Activated CD8-positive, alpha-beta memory T cell treated with anti-CD3 and anti-CD28 coated beads, Interleukin-2, amount 50 U/mL, for 48 hours (primary cell): ENCODE measurements at regions not wholly inside any gene's neighbourhood (a gene's known extent, or its start where the extent isn't known, plus 50 kb on each side); places are given as distances from the start of the nearest gene placed in this dataset.

Source experiments
- DNase-seq: peaks from one replicate; pipeline ENCODE4 v3.0.0-alpha.2; 2020

GRCh38 chr3:56890448-56891091 lies 88.8 kb upstream of the ARHGEF3 start:
- DNase-seq: no peak

- no peak for DNase-seq
These were observed 87.4 kb upstream of the ARHGEF3 start for GRCh38 chr3:56889131-56889530.

GRCh38 chr3:56887402-56888025 lies 85.8 kb upstream of the ARHGEF3 start:
- DNase-seq: no peak

- DNase-seq: no peak
These were observed 84.6 kb upstream of the ARHGEF3 start for GRCh38 chr3:56886314-56886713.

GRCh38 chr3:56885879-56886278 lies 84.1 kb upstream of the ARHGEF3 start:
- DNase-seq: no peak

- DNase-seq: no peak
These were observed 83.7 kb upstream of the ARHGEF3 start for GRCh38 chr3:56885453-56885852.

GRCh38 chr3:56884387-56884786 lies 82.6 kb upstream of the ARHGEF3 start:
- DNase-seq: no peak

GRCh38 chr3:56883828-56884227 lies 82.1 kb upstream of the ARHGEF3 start:
- no peak for DNase-seq

GRCh38 chr3:56882896-56883295 lies 81.1 kb upstream of the ARHGEF3 start:
- DNase-seq: no peak

- DNase-seq: no peak
These were observed 80.1 kb upstream of the ARHGEF3 start for GRCh38 chr3:56881841-56882240.

GRCh38 chr3:56880720-56881575 lies 79.2 kb upstream of the ARHGEF3 start:
- no peak for DNase-seq

- DNase-seq: no peak
These were observed 77.9 kb upstream of the ARHGEF3 start for GRCh38 chr3:56879436-56880215.

- DNase-seq: no peak
These were observed 76.3 kb upstream of the ARHGEF3 start for GRCh38 chr3:56878074-56878473.

- no peak for DNase-seq
These were observed 75.2 kb upstream of the ARHGEF3 start for GRCh38 chr3:56876916-56877315.

GRCh38 chr3:56874269-56874668 lies 72.5 kb upstream of the ARHGEF3 start:
- DNase-seq: no peak

- no peak for DNase-seq
These were observed 68.7 kb upstream of the ARHGEF3 start for GRCh38 chr3:56870436-56870835.

GRCh38 chr3:56869157-56869889 lies 67.6 kb upstream of the ARHGEF3 start:
- DNase-seq: no peak

- no peak for DNase-seq
These were observed 67.0 kb upstream of the ARHGEF3 start for GRCh38 chr3:56868706-56869105.

- DNase-seq: no peak
These were observed 65.9 kb upstream of the ARHGEF3 start for GRCh38 chr3:56867671-56868070.

- no peak for DNase-seq
These were observed 63.3 kb upstream of the ARHGEF3 start for GRCh38 chr3:56864918-56865524.

GRCh38 chr3:56864090-56864489 lies 62.3 kb upstream of the ARHGEF3 start:
- DNase-seq: peak; percentile 77
